ENCODE measurements at regions not wholly inside any gene's neighbourhood (a gene's known extent, or its start where the extent isn't known, plus 50 kb on each side); places are given as distances from the start of the nearest gene placed in this dataset.

DNA sequence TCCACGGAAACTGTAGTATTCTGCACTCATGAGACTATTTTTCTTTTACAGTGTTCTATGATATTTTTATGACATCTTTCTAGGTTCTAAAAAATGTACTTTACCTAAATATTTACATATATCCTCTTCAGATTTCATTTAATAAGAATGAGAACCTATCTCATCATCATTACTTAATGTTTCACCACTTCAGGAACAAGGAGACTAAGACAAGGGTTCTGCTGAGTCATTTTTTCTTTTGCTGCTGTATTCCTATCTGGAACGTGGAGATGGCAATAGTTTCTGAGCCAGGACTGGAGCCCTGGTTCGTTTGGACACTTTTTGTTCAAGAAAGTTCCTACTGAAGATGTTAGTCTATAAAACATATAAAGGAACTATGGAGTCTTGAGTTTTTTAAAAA is 258.2 kb upstream of the MAP3K1 start:
- in situ Hi-C loops (cut with MboI; ENCODE audit: low sequenced_read_pairs, unreplicated experiment): no loop called here
- no peak for DNase-seq (ENCODE audit: low spot score)
- TF ChIP-seq, protein P1, sequence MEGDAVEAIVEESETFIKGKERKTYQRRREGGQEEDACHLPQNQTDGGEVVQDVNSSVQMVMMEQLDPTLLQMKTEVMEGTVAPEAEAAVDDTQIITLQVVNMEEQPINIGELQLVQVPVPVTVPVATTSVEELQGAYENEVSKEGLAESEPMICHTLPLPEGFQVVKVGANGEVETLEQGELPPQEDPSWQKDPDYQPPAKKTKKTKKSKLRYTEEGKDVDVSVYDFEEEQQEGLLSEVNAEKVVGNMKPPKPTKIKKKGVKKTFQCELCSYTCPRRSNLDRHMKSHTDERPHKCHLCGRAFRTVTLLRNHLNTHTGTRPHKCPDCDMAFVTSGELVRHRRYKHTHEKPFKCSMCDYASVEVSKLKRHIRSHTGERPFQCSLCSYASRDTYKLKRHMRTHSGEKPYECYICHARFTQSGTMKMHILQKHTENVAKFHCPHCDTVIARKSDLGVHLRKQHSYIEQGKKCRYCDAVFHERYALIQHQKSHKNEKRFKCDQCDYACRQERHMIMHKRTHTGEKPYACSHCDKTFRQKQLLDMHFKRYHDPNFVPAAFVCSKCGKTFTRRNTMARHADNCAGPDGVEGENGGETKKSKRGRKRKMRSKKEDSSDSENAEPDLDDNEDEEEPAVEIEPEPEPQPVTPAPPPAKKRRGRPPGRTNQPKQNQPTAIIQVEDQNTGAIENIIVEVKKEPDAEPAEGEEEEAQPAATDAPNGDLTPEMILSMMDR (IDR thresholded peaks at IDR 0.05; ENCODE audit: borderline replicate concordance, control extremely low read depth, extremely low read depth, insufficient read depth, missing control alignments): no peak

DNA sequence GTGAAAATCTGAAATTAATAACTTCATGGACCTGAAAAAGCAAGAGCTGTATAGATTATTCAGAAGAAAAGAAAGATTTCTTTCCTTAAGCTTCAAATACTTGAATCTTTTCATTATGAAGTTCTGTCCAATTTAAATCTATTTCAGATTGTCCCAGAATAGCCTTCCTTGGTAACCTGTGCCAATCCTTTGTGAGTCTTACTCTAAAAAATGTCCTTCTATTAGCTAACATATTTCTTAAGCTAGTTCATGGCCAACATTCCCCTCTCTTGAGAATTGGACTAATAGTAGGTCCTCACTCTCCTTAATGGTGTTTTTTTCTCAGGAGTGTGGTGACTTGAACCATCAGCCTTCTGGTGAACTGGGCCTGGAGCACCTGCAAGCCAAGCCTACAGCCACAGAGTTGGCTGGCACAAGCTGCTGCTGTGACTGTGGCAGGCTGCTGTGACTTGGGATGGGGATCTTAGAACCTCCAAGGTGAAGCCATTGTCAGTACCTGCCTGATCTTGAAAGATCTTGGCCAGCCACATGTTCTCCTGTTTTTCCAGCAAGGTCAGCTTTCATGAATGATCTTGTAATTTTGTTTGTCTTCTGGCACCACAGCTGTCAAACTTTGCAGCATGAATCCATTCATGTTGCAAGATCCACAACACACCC is 262.6 kb upstream of the MAP3K1 start:
- DNase-seq (ENCODE audit: low spot score): no peak
- TF ChIP-seq, protein P1 (IDR thresholded peaks at IDR 0.05; ENCODE audit: borderline replicate concordance, control extremely low read depth, extremely low read depth, insufficient read depth, missing control alignments): no peak
- in situ Hi-C loops (cut with MboI; ENCODE audit: low sequenced_read_pairs, unreplicated experiment): no loop called here

DNA sequence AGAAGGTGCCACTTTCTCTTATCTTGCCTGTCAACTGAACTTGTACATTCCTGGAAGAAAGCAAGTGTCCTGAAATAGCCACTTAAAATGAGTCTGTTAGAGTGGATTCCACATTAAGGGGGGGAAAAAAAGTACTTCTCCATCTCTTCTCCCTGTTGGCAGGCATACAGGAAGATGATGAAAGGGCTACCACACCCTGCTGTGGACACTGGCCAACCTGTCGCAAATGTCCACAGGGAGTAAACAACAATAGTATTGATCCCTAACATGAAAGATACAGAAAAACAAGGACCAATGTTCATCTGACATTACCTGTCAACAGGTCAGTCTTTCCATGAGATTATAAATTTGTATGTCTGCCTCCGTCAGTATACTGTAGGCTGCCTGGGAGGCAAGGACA is 265.1 kb upstream of the MAP3K1 start:
- TF ChIP-seq, protein P1 (IDR thresholded peaks at IDR 0.05; ENCODE audit: borderline replicate concordance, control extremely low read depth, extremely low read depth, insufficient read depth, missing control alignments): no peak
- DNase-seq (ENCODE audit: low spot score): no peak
- in situ Hi-C loops (cut with MboI; ENCODE audit: low sequenced_read_pairs, unreplicated experiment): no loop called here

DNA sequence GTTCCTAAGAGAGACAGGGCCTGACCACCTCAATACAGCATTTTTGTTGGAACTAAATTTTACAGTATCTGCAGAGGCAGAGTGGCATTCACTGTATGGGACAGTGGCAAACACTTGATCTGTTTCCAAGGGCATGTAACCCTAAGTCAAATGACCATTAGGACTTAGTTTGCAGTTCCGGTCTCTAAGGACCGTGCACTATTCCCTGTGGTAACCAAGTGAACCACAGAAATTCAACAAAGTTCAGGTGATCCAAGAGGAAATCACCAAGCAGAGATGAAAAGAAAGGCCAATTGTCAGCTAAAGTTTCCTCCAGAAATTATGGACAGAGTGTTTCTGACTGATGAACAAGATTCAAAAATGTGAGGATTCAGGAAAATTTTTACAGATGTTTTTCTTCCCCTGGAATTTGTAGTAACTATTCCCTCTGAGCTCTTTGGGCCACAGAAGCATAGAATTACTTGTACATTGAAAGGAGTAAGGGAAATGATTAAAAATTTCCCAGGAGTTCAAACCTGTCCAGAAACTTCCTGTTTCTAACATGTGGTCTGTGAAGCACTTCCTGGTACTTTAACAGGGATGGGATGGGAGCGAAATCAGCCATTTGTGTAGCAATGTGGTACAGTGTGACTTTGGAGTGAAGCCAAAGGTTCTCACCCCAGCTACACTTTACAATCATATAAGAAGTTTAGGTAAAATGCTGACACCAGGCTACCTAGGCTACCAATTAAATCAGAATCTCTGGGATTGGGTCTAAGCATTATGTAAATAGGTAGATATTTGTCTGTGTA is 266.1 kb upstream of the MAP3K1 start:
- no peak for DNase-seq (ENCODE audit: low spot score)
- TF ChIP-seq, protein P1 (IDR thresholded peaks at IDR 0.05; ENCODE audit: borderline replicate concordance, control extremely low read depth, extremely low read depth, insufficient read depth, missing control alignments): no peak
- in situ Hi-C loops (cut with MboI; ENCODE audit: low sequenced_read_pairs, unreplicated experiment): no loop called here

DNA sequence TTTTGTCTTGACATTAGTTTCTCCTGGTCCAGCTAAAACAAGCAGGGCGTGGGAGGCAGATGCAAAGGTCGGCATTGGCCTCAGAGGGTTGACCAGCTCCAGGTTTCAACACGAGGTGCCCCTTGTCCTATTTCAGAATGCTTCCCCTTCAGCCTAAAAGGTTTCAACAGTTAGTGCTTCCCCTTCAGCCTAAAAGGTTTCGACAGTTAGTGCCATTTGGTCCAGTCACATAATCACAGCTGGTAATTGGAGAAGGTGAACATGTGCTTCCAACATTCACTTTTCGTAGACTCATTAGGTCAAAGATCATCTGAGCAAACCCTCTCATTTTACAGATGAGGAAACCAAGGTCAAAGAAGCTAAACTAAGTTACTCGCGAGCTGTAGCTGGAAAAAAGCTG is 270.3 kb upstream of the MAP3K1 start:
- in situ Hi-C loops (cut with MboI; ENCODE audit: low sequenced_read_pairs, unreplicated experiment): no loop called here
- TF ChIP-seq, protein P1 (IDR thresholded peaks at IDR 0.05; ENCODE audit: borderline replicate concordance, control extremely low read depth, extremely low read depth, insufficient read depth, missing control alignments): no peak
- no peak for DNase-seq (ENCODE audit: low spot score)

DNA sequence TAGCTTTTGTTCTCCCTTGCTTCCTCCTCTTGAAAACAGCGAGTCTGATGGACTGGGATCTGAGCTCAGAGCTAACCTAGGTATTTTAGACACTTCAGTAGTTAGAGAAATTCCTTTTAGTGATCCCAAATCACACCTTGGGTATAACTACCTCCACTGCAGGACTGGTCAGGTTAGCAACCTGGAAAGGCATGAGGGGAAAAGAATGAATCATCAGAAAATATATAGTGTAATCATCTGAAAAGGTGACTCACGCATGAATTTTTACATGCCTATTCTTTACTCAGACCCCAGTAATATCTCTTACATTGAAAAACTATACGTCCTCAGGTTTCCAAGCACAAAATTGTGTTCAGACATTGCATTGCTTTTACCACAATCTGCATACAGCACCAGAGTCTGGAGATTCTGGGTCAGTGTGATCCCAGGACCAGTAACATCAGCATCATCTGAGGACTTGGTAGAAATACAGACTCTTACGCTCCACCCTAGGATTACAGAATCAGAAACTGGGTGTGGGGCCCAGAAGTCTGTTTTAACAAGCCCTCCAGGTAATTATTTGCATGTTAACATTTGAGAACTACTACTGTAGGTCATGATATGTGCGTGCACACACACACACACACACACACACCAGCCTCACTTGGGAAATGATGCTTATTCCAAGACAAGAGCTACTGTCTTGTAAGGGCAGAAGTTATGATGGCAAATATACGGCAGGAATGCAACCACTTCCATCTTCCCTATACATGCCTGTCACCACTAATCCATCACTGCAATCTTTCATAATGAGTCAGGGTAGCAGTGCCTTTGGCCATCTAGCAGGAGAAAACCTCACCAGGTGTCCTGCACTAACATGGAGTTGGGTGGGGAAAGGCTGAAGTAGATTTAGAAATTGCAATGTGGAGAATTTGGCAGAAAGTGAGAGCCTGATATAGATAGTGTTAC is 271.6 kb upstream of the MAP3K1 start:
- no peak for DNase-seq (ENCODE audit: low spot score)
- TF ChIP-seq, protein P1 (IDR thresholded peaks at IDR 0.05; ENCODE audit: borderline replicate concordance, control extremely low read depth, extremely low read depth, insufficient read depth, missing control alignments): no peak
- in situ Hi-C loops (cut with MboI; ENCODE audit: low sequenced_read_pairs, unreplicated experiment): no loop called here

Data from GM13976 (cell line).